ENCODE measurements at regions not wholly inside any gene's neighbourhood (a gene's known extent, or its start where the extent isn't known, plus 50 kb on each side); places are given as distances from the start of the nearest gene placed in this dataset.
"Not testable (repeated sequence)": the region's sequence is repeated elsewhere in the genome, so short reads cannot be mapped to it uniquely, and the experiment has no call there.

GRCh38 chr7:9603291-9603690, 1169.9 kb downstream of the NXPH1 start:
- ATAC-seq: no peak
- H3K27ac ChIP-seq: no peak overlapping the region
- no peak for DNase-seq

GRCh38 chr7:9608560-9608959, 1175.2 kb downstream of the NXPH1 start:
- H3K27ac ChIP-seq: no peak overlapping the region
- intact Hi-C loops (cut with DNase I): no loop called here
- no peaks in the 10 kb centered on the region for H3K4me1 ChIP-seq
- H3K36me3 ChIP-seq (replicated peaks in 1 of 2; ENCODE audit: insufficient read depth in 1 of 2, low read depth in 2 of 2): no peaks in the 10 kb centered on the region
- no peaks in the 10 kb centered on the region for H3K27me3 ChIP-seq
- no peak overlapping the region for H3K4me3 ChIP-seq
- WGBS, 2 donors: 15 to 43% methylated on average over 1 of the region's 1 CpG
- H3K9me3 ChIP-seq: no peaks in the 10 kb centered on the region
- TF ChIP-seq CTCF (IDR thresholded peaks at IDR 0.05) (no peak), POLR2A (IDR thresholded peaks at IDR 0.05) (no peak)
- ATAC-seq: no peak
- no peak for DNase-seq

More at GRCh38 chr7:9603291-9603690, 1169.9 kb downstream of the NXPH1 start:
- H3K4me3 ChIP-seq: no peak overlapping the region
- intact Hi-C loops (cut with DNase I): no loop called here
- H3K36me3 ChIP-seq (replicated peaks in 1 of 2; ENCODE audit: insufficient read depth in 1 of 2, low read depth in 2 of 2): no peaks in the 10 kb centered on the region
- no peaks in the 10 kb centered on the region for H3K4me1 ChIP-seq
- H3K27me3 ChIP-seq: no peaks in the 10 kb centered on the region
- no peaks in the 10 kb centered on the region for H3K9me3 ChIP-seq
- TF ChIP-seq POLR2A (IDR thresholded peaks at IDR 0.05) (no peak), CTCF (IDR thresholded peaks at IDR 0.05) (no peak)

GRCh38 chr7:9620899-9621298, 1187.5 kb downstream of the NXPH1 start:
- H3K36me3 ChIP-seq (replicated peaks in 1 of 2; ENCODE audit: insufficient read depth in 1 of 2, low read depth in 2 of 2); H3K9me3 ChIP-seq; DNase-seq; H3K27me3 ChIP-seq; H3K4me1 ChIP-seq; intact Hi-C loops (cut with DNase I); H3K27ac ChIP-seq; H3K4me3 ChIP-seq; ATAC-seq: not testable (repeated sequence)
- 63 to 78% methylated on average over 6 of the region's 6 CpGs for WGBS, 2 donors

GRCh38 chr7:9621306-9621902, 1188.0 kb downstream of the NXPH1 start:
- not testable (repeated sequence) for DNase-seq, H3K27me3 ChIP-seq

GRCh38 chr7:9621927-9622326, 1188.5 kb downstream of the NXPH1 start:
- no peak for ATAC-seq
- H3K9me3 ChIP-seq: no peaks in the 10 kb centered on the region
- no peak for DNase-seq
- no peak overlapping the region for H3K4me3 ChIP-seq
- 82 to 87% methylated on average over 9 of the region's 9 CpGs for WGBS, 2 donors
- no peaks in the 10 kb centered on the region for H3K36me3 ChIP-seq (replicated peaks in 1 of 2; ENCODE audit: insufficient read depth in 1 of 2, low read depth in 2 of 2)
- intact Hi-C loops (cut with DNase I): no loop called here
- no peaks in the 10 kb centered on the region for H3K4me1 ChIP-seq
- no peak for TF ChIP-seq POLR2A (IDR thresholded peaks at IDR 0.05)
- TF ChIP-seq CTCF (IDR thresholded peaks at IDR 0.05): no peak
- no peaks in the 10 kb centered on the region for H3K27me3 ChIP-seq
- no peak overlapping the region for H3K27ac ChIP-seq

More at GRCh38 chr7:9621306-9621902, 1188.0 kb downstream of the NXPH1 start:
- H3K9me3 ChIP-seq; H3K4me1 ChIP-seq; ATAC-seq; H3K27ac ChIP-seq; H3K4me3 ChIP-seq; H3K36me3 ChIP-seq (replicated peaks in 1 of 2; ENCODE audit: insufficient read depth in 1 of 2, low read depth in 2 of 2); intact Hi-C loops (cut with DNase I): not testable (repeated sequence)
- 90 to 92% methylated on average over 25 to 27 of the region's 44 CpGs for WGBS, 2 donors

- intact Hi-C loops (cut with DNase I): no loop called here
- Histone ChIP-seq H3K36me3 (replicated peaks in 1 of 2; ENCODE audit: insufficient read depth in 1 of 2, low read depth in 2 of 2) (no peaks in the 10 kb centered on the region), H3K27me3 (no peaks in the 10 kb centered on the region), H3K9me3 (no peaks in the 10 kb centered on the region), H3K4me1 (no peaks in the 10 kb centered on the region), H3K27ac (no peak overlapping the region), H3K4me3 (no peak overlapping the region)
- 80 to 81% methylated on average over 3 of the region's 3 CpGs for WGBS, 2 donors
- DNase-seq (no peak), ATAC-seq (no peak)
- TF ChIP-seq POLR2A (IDR thresholded peaks at IDR 0.05): no peak
- TF ChIP-seq CTCF (IDR thresholded peaks at IDR 0.05): no peak
Observed at GRCh38 chr7:9625953-9626352, 1192.5 kb downstream of the NXPH1 start.
